HG02623 (cell line): ENCODE measurements at regions not wholly inside any gene's neighbourhood (a gene's known extent, or its start where the extent isn't known, plus 50 kb on each side); places are given as distances from the start of the nearest gene placed in this dataset.

Experiments used
- ATAC-seq: cut with Tn5 transposase; IDR thresholded peaks from one replicate; pipeline ENCODE4 v1.9.1; 2021; ENCODE audit warnings: moderate library complexity; ENCODE audit not compliant: unreplicated experiment

DNA sequence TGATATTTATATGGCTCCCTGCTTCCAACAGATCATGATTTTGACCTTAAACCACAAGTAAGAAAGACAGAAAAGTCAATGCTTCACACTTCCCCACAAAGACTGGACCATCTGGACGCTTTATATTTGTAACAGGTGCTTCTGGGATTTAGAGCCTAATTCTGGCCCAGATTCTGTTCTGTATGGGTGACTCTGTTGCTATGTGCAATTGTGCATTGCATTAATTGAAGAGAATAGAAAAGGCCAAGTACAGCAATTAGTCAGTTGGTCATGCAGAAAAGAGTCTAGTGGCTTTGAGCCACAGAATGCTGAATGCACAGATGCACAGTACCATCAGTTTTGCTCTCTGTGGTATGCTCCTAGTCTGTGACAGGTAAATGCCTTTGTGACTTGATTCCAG, 657.4 kb upstream of the ATXN8OS start:
- no peak for ATAC-seq

DNA sequence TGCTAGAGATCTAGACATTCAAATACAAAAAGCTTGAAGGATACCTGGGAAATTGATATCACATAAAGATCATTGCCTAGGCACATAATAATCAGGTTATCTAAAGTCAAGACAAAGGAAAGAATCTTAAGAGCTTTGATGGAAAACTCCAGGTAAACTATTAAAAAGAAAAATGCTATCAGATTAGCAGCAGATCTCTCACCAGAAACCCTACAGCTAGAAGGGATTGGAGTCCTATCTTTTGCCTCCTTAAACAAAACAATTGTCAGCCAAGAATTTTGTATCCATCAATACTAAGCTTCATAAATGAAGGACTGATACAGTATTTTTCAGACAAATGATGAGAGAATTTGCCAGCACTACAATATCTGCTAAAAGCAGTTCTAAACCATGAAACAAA, 682.4 kb upstream of the ATXN8OS start:
- no peak for ATAC-seq

DNA sequence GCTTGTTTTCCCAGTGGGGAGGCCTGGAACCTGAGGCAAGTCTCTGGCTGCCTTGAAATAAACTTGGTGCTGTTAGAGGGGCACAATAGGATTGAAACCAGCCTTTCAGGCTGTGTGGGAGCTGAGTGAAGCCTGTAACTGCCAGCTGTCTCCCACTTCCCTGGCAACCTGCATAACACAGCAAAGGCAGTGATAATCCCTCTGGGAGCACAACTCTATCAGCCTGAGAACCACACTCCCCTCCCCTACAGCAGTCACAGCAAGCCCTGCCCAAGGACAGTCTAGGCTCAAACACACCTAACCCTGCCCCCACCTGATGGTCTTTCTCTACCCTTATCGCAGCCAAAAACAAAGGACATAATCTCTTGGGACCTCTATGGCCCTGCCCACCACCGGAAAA, 683.8 kb upstream of the ATXN8OS start:
- ATAC-seq = no peak

DNA sequence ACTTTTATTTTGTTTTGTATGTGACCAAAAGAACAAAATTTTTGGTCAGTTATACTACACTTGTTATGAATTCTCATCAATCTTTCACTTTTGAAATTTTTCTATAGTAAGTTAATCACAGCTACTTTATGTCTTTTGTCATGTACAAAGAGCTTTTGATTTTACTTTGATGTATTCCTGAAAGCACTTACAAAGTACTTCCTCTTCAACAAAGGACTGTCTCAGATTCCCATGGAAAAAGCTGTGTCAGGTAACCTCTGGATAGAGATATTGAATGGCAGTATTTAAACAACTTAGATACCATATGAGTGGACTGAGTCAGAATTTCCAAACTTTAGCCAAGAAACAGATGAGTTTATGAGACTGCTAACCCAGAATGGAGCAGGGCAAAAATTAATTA, 689.3 kb upstream of the ATXN8OS start:
- ATAC-seq = no peak

DNA sequence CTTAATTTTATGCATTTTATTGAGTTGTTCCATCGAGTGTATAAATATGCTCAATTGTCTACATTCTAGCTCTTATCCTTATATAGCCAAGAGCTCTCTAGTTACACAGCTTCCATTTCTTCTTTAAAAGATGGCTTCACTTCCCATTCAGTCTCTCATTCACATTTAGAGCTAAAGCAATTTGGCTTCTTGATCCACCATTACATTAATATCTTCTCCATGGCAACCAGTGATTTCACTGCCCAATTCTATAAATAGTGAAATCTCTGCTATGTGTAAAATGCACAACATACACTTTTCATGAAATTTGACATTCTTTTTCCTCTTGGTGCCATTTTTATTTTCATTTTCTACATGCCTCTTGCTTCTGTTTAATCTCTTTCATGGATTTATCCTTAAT, 696.9 kb upstream of the ATXN8OS start:
- no peak for ATAC-seq

DNA sequence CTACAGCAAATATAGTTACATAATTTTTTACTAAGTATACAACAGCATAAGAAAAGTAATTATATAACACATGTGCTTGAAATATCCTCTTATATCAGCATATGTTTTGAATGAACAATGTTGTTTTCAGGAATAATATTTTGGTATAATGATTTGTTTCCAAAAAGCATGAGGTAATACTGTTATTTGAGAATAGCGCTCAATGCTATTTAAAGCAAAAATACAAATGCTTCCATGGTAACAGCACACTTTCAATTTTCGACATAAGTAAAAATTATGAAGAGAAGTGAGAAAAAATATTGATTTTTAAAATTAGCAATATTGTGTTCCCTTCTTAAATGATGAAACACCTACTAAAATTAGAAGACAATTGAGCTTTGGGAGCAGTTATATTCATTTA, 715.9 kb upstream of the ATXN8OS start:
- ATAC-seq = no peak

DNA sequence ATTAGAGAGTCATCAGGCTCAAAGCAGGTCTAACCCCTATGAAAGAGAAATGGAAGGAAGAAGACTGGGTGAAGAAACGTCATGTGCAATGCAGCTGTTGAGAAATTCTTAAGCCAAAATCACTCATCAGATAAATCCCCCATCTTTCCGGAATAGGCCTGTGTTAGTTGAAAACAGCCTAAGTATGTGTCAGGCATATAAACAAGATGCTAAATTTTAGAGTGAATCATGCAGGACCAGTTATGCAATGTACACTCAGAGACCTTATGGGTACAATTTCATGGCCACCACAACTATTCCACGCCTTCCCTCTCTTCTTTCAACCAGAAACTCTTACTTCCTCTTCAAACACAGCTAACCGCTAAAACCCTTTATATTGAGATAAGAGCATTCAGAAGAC, 717.7 kb upstream of the ATXN8OS start:
- ATAC-seq = no peak

DNA sequence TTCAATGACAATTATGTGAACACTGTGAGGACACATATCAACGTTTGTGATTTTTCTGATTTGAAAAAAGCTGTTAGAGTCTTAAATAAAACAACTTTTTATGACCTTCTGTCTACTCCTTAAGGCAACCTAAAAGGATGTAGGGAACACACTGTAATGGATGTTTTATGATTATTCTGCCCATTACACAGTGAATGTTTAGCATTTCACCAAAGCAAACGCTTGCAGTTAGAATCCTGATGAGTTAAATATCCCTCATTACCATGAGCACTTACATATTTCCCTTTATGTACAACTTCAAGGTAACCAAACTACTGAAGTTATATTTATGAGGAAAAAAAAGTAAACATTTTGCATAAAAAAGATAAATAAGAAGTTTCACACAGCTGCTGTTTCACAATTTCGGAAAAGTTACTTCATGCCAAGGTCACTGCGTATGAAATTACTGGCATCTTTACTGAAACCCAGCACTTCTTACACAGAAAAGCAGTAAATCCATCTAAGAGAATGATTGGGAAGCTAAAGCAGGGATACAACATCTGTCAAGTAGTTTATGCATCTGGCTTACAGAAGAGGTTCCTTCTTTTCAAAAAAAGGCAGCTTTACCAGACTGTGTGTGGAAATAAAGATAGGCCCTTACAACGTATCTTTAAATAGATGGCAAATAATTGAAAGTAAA, 733.7 kb upstream of the ATXN8OS start:
- ATAC-seq = no peak

DNA sequence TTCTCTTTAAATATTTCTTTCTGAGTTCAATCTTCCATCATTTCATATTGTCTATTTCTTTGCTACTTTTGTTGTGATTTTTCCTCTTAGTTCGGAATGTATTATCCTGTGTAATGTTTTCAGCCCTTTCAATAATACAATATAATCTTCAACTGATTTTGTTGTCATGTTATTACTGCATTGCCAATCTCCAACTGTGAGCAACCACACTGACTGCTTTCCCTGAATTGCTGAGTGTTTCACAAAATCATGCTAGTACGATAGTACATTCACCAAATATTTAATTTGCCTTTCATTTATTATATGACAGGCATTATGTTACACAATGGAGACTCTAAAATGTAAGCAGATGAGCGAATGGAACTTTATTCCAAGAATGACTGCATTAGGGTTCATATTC, 744.3 kb upstream of the ATXN8OS start:
- no peak for ATAC-seq

DNA sequence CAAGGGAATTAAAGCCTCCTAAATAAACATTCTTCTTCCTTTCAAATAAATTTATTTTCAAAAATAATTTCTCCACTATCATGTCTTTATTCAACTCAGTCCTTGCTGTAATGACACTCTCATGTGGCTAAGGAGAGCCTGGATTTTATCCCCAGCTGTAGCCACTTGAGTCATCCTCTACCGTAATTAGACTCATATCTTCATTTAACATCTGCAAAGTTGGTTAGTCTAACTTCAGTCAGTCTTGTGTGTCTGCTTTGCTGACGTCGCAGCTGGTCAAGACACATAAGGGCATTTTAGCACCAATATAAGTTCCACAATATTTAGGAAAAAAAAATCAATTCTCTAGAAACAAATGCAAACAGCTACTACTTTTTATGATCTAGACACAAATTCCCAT, 776.4 kb upstream of the ATXN8OS start:
- no peak for ATAC-seq

DNA sequence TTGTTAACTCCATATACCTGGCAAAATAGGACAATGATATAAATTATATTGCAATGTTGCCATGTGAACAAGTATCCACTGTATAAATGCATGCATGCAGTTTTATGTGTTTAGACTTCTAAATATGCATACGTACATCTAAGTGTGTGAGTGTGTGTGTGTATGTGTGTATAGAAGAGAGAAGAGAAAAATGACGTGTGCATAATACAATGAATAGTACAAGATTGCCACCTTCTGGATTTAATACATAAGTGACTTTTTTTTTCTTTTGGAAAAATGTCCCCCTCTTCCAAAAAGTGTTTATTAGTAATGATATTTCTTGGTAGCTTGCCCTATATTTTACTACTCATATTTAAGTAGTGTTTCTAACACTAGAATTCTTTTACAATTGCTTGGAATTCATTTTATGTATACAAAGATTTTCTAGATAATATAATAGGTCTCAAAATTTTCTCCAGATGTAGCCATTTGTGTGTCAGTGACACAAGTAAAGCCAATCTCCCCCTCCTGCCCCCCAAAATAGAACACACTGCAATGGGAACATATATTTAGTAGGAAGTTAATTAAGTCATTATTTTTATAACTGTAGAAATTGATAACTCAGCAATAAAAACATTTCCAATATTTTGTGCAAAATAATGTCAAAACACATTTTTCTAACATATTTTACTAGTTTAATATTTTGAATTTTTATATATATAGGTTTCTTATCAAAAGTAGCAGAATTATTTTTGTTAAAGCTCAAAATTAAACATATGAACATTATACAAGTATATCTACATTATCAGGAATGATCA, 783.3 kb upstream of the ATXN8OS start:
- ATAC-seq = no peak

DNA sequence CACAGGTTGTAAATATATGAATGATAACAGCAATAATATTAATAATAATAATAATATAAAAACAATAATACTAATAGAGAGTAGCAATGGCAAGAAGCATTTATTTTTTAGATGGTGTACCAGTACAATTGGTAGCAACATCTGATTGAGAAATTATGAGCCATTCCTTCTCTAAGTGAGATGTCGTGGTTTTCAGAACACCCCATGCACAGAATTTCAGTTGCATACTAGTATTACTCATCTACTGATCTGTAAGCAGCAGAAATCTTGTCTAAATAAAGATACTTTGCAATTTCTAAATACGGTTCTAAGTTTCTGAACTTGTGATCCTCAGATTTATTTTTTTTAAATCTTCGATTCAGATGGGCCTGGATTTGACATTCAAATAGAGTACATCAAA, 788.0 kb upstream of the ATXN8OS start:
- no peak for ATAC-seq

DNA sequence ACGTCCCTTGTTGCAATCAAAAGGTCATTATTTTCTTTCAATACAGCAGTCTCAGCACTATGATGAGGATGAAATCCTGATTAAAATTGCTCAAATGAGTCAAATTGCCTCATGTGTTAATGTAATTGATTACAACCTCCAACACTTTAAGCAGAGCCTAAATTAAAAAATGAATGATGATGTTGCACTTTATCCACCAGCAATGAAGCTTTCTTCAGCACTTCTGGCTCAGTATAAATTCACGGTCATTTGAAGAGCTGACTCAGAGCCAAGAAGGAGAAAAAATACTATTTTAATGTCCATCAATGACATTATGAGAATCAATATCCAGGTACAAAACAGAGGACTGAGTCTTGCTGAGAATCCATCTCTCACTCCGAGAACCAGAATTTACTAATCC, 792.6 kb upstream of the ATXN8OS start:
- no peak for ATAC-seq

DNA sequence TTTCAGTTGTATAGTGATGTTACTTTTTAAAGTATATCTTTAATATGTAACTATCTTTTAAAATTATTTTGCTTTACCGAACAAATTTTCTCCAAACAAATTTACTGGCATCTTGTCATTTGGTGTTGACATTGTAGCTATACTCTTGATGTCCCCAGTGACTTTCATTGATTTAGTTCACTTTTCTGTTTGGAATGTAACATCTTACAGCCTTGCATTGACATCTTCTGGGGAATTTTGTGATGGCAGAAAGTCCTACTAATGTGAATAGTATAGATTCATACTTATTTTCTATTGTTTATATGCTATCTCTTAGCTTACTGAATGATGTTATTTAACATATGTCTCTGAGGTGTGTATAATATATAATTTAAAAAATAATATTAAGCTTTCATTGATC, 800.9 kb upstream of the ATXN8OS start:
- ATAC-seq = no peak

DNA sequence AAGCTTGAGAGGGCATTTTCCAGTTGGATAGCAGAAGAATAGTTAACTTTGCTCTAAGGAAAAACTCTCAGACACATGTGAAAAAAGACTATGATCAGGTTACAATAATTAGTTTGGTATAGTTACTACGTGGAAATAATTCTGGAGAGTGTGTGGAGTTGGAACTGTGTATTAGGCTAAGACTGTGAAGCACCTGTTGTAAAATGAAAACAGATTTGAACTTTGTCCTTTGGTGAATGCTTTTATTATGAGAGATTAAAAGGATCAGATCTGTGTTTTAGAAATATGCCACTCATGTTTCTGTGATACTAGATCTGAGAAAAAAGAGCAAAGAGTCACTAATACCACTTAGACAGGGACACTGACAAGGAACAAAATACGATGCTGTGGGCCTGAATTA, 807.5 kb upstream of the ATXN8OS start:
- ATAC-seq = no peak

DNA sequence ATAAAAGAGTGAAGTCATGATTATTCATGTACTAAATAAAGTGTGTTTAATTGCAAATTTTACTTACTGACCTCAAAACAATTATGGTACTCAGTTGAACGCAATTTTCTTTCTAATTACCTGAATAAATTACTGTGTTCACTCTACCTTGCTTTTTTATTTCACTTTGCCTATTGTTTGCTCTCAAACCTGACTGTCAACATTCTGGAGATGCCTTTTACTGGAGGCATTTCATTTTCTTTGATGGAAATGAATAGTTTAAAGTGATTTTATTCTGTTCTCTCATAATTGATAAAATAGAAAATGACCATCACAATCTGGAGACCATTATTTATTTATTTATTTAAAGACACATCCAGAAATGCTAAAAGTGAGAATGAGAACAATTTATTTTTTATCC, 811.5 kb upstream of the ATXN8OS start:
- no peak for ATAC-seq

DNA sequence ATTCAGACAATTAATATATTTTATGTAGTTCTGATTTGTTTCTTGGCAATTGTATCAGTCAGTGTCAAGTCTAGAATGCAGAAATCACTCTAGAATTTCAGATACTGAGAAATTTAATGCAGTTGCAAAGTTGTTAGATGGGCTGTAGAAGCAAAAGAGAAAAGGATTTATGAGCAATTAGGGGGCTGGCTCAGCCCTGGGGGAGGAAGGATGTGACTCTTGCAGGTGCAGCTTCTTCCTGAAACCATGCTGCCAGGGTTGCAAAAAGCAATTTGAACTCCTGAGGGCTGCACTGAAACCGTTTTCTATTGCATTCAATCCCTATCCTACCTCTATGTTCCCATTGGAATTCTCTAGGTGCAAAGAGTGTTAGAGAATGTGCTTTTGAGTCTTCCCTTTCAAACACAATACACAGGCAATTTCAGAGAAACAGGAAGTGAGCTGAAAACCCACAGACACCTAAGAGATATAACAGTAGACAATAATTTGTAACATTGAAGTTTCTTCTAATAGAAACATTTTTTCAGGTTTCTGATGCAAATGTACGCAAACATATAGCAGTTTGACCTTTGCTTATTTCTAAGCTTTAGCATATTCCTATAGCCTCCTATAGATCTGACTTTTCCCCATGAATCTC, 814.7 kb upstream of the ATXN8OS start:
- ATAC-seq = no peak

DNA sequence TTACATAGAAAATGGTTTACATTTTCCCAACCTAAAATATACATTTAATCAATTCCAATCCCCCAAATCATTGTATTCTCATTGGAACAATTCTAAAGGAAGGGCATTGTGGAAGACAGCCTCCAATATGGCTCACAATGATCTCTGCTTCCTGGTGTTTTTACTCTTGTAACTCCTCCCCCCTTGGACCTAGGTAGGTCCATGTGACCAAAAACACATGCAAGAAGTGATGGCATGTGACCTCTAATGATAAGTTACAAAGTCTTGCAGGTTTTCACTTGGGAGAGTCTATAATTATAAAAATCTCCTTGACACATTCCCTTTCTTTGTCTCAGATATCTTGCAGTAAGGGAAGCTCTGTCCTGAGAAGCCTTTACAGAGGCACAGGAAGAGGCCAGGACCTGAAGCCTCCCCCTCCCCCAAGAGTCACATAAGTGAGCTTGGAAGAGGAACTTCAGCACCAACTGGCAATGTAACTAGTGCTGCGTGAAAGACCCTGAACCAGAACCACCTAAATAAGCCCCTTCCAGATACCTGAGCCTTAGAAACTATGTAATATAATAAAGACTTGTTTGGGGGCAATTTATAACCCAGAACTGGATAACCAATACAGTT, 816.2 kb upstream of the ATXN8OS start:
- ATAC-seq = no peak

DNA sequence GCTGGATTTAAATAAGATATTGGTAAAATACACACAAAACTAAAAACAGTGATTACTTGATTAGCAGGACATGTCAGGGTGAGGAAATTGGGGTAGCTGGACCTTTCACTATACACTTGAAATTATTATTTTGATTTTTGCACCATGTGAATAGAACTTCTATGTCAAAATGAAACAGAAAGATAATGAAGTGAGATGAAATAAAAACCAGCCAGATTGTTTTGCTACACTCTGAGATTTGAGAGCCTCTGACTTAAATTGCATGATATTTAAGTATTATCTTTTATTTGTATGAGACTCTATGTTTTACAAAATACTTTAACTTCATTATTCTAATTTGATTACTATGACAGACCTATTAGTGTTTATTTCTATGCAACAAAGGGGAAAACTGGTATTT, 819.6 kb upstream of the ATXN8OS start:
- no peak for ATAC-seq

DNA sequence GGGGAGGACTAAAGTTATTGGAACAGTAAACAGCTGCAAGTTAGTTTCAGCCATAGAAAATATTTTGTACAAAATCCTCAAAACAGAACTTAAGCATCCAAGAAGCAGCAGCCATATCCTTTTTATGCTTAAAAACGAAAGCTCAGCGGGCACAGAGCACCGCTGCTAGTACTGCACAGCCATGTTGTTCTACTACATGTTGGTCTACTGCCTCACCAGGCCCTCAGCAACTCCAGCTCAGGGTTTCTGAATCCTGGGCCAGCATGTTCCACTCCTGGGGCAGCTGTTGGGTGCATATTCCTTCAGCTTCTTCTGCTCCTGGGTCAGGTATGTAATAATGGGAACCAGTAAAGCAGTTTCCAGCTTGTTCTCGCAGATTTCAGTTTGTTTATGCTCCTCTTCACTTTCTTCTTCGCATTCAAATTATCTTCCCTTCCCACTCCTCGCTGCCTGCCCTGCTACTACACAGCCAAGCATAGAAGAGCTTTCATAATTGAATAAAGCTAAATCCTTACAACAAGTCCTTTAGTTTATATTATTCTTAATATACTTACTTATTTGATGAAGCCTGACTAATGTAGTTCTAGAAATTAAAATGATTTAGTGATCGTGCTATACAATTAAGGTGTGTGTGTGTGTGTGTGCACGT, 820.5 kb upstream of the ATXN8OS start:
- ATAC-seq = no peak

DNA sequence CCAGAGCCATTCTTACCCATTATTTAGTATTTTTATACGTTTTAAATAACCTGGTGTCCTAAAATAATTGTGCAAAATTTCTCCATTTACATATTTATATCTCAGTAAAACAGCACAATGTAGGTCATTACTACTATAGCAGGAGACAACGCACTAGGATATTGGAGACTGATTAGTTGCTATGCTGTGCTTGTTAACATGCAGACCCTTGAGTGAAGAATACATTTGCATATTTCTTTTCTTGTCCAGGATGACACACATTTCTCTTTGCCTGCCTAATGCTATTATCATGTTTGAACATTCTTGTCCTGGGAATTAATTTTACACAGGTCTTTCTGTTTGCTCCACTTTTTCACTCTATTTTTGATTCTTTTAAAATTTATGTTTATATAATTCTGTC, 823.8 kb upstream of the ATXN8OS start:
- no peak for ATAC-seq
